ENCODE measurements at regions not wholly inside any gene's neighbourhood (a gene's known extent, or its start where the extent isn't known, plus 50 kb on each side); places are given as distances from the start of the nearest gene placed in this dataset.

- H3K27ac ChIP-seq, result no peak overlapping the region
- no peak for TF ChIP-seq CTCF (conservative IDR thresholded peaks at IDR 0.05)
These were observed 167.1 kb downstream of the ACTL7B start for GRCh38 chr9:108688676-108689075.

- H3K27ac ChIP-seq, result no peak overlapping the region
- TF ChIP-seq CTCF (conservative IDR thresholded peaks at IDR 0.05), result no peak
These were observed 167.7 kb downstream of the ACTL7B start for GRCh38 chr9:108688051-108688450.

GRCh38 chr9:108687006-108687987 is 168.5 kb downstream of the ACTL7B start:
- no peak overlapping the region for H3K27ac ChIP-seq
- no peak for TF ChIP-seq CTCF (conservative IDR thresholded peaks at IDR 0.05)

GRCh38 chr9:108684288-108685025 is 171.3 kb downstream of the ACTL7B start:
- H3K27ac ChIP-seq, result no peak overlapping the region
- TF ChIP-seq CTCF (conservative IDR thresholded peaks at IDR 0.05), result no peak

GRCh38 chr9:108683245-108683644 is 172.5 kb downstream of the ACTL7B start:
- no peak overlapping the region for H3K27ac ChIP-seq
- no peak for TF ChIP-seq CTCF (conservative IDR thresholded peaks at IDR 0.05)

GRCh38 chr9:108681851-108682590 is 173.8 kb downstream of the ACTL7B start:
- no peak overlapping the region for H3K27ac ChIP-seq
- TF ChIP-seq CTCF (conservative IDR thresholded peaks at IDR 0.05), result no peak

- no peak for TF ChIP-seq CTCF (conservative IDR thresholded peaks at IDR 0.05)
- H3K27ac ChIP-seq, result no peak overlapping the region
These were observed 174.8 kb downstream of the ACTL7B start for GRCh38 chr9:108680946-108681345.
